GM12864 (cell line): ENCODE measurements at regions not wholly inside any gene's neighbourhood (a gene's known extent, or its start where the extent isn't known, plus 50 kb on each side); places are given as distances from the start of the nearest gene placed in this dataset.

Experiments used
- DNase-seq: peaks from one replicate; pipeline ENCODE4 v3.0.0-alpha.2; 2011; ENCODE audit warnings: low read depth
- H3K4me3 ChIP-seq: 2 replicates; pipeline ENCODE4 v1.5.1; 2011; ENCODE audit warnings: mild to moderate bottlenecking, low read depth, low read length, control low read depth
- TF ChIP-seq, protein P1 (sequence below): IDR thresholded peaks from 2 replicates; pipeline ENCODE4 v1.5.1; 2011; ENCODE audit warnings: low read depth, mild to moderate bottlenecking, moderate library complexity, low read length, control low read depth, inconsistent platforms; ENCODE audit errors: missing control alignments

DNA sequence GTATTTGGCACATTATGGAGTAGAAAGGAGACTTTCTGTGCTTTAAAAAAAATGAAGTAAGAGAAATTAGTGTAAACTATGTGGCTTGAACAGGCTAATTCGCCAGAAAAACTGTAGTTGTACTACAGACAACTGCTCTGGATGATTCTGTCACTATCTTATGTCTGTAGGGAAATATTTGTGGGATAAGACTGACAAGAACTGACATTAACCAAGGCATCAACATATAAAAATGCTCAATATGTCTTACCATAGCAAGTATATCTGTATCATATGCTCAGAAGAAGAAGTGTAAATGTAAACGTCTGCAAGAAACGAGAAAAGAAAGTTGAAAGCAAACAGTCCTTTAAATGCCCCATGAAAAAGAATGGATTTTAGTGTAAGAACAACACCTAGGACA, 1545.0 kb downstream of the CDH8 start:
- H3K4me3 ChIP-seq: no peak overlapping the region
- DNase-seq: no peak
- TF ChIP-seq, protein P1, sequence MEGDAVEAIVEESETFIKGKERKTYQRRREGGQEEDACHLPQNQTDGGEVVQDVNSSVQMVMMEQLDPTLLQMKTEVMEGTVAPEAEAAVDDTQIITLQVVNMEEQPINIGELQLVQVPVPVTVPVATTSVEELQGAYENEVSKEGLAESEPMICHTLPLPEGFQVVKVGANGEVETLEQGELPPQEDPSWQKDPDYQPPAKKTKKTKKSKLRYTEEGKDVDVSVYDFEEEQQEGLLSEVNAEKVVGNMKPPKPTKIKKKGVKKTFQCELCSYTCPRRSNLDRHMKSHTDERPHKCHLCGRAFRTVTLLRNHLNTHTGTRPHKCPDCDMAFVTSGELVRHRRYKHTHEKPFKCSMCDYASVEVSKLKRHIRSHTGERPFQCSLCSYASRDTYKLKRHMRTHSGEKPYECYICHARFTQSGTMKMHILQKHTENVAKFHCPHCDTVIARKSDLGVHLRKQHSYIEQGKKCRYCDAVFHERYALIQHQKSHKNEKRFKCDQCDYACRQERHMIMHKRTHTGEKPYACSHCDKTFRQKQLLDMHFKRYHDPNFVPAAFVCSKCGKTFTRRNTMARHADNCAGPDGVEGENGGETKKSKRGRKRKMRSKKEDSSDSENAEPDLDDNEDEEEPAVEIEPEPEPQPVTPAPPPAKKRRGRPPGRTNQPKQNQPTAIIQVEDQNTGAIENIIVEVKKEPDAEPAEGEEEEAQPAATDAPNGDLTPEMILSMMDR: no peak

DNA sequence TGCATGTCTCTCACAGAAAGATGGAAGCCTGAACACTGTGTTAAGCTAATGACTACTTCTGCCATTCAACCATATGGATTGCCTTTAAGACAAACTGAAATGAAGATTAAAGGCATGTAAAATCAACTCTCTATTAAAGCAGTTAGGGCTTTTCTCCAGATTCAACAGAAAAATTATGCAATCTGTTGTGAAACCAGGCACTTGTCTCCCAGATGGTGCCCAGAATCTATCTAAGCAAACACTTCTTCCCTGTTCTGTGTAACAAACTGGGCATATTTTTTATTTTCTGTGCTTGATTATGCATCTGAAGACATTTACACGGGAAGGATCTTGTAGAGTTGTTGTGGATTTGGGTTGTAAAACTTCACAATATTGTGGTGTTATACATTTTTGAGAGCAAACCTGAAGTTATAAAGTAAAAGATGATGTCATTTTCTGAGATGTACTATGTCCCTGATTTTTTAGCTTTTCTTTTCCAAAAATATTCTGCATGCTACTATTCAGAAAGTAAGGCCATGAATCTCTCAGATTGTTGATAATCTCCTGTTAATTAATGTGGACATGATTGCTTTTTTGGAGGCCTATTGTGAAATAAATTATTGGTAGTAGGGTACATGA, 1550.3 kb downstream of the CDH8 start:
- H3K4me3 ChIP-seq: no peak overlapping the region
- TF ChIP-seq, protein P1: no peak
- DNase-seq: no peak

DNA sequence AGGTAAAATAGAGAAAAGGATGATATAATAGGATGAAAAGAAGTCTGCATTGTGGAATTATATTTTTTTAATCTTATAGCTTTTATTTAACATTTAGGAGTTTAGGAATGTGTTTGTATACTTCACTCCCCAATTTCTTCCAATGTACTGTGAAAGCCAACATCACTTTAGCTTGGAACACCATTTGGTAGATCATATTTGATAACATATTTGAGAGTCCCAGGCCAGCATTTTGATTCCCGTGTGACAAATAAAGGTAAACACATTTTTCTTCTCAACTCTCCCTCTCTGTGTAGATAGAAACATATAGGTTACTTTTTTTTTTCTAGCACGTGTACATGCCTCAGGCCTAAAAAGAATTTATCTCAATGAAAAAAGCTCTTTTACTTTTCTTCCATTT, 1551.3 kb downstream of the CDH8 start:
- no peak overlapping the region for H3K4me3 ChIP-seq
- TF ChIP-seq, protein P1: no peak
- no peak for DNase-seq

DNA sequence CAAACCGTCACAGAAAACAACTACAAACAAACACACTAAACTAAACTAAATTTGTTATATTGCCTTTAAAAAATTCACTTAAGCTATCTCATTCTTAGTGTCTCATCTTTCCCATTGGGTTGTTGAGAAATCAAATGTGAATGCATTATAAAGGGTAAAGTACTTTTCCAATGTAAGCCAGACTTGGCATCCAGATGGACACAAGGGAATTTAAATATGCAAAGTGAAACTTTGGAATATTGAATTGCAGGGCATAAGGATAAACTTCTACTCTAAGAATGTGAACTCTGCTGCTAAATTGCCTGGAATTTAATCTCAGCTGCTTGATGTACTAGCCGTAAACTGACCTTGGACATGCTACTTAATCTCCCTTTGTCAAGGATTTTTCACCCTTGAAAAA, 1554.6 kb downstream of the CDH8 start:
- DNase-seq: no peak
- no peak overlapping the region for H3K4me3 ChIP-seq
- TF ChIP-seq, protein P1: no peak

DNA sequence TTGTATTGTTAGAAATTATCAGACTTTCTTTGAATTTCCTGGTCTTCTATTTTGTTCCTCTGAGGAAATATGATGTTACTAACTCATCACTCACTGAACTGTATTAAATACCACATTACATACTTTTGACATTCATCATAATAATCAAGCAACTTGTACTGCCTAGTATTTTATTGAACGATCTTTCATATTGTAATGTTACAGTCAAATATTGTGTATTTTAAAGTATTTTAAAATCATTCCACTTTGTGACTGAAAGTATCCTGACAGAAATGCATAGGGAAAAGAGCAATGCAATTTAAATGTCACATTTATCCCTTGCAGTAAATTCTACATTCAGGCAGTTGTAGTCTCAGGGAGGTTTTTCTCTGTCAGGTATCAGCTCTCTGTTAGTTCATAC, 1557.4 kb downstream of the CDH8 start:
- TF ChIP-seq, protein P1: no peak
- H3K4me3 ChIP-seq: no peak overlapping the region
- DNase-seq: no peak

DNA sequence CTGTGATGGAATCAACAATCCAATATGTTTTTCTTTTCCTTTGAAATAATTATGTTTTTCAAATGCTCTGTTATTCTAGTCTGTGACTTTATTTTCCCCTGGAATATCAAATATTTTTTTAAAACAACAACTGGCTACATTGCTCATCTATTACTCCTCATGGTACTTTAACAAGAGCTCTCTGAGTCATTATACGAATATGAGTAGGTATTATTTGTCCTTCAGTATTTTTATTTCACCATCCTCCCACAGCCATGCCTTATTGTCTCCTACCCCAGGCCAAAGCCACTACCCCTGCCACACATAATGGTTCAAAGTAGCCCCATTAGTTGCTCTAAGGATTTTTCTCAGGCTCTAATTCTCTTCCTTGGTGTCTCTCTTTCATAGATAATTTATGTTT, 1572.3 kb downstream of the CDH8 start:
- no peak overlapping the region for H3K4me3 ChIP-seq
- no peak for DNase-seq
- TF ChIP-seq, protein P1: no peak

DNA sequence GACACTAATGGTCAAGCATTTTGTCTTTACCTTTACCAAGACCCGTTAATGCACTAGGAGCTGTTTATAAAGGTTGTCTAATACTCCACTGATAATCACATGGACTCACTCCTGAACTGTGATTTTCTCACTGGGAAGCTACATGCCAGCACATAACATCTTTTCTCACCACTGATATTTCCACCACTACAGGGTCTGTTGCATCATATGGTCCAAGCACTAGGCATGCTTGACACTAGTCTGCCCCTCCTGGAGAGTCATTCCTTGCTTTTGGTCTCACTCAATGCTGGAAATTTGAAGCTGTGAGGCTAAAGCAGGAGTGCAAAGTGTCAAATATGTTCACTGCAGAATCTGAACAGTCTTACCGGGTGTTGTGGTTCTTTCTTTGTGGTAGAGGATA, 1576.8 kb downstream of the CDH8 start:
- TF ChIP-seq, protein P1: no peak
- DNase-seq: no peak

More for the DNA sequence above, 1576.8 kb downstream of the CDH8 start:
- H3K4me3 ChIP-seq: no peak overlapping the region
